ENCODE measurements at regions not wholly inside any gene's neighbourhood (a gene's known extent, or its start where the extent isn't known, plus 50 kb on each side); places are given as distances from the start of the nearest gene placed in this dataset.
"Not testable (repeated sequence)": the region's sequence is repeated elsewhere in the genome, so short reads cannot be mapped to it uniquely, and the experiment has no call there.

GRCh38 chr6:119760046-119760445 lies 410.5 kb upstream of the MAN1A1 start:
- H3K4me2 ChIP-seq (ENCODE audit: low read length): no peak overlapping the region
- H4K20me1 ChIP-seq (ENCODE audit: insufficient read depth, low read length): no peaks in the 10 kb centered on the region
- H3K27ac ChIP-seq (ENCODE audit: low read length): no peak overlapping the region
- no peak overlapping the region for H2AFZ ChIP-seq (ENCODE audit: low read depth, low read length)
- H3K79me2 ChIP-seq (ENCODE audit: low read length): no peaks in the 10 kb centered on the region
- no peak for TF ChIP-seq EZH2phosphoT487 (IDR thresholded peaks at IDR 0.05; ENCODE audit: low read depth)
- no peak overlapping the region for H3K4me3 ChIP-seq (ENCODE audit: low read length)
- no peaks in the 10 kb centered on the region for H3K9me3 ChIP-seq (ENCODE audit: insufficient read depth, low read length)
- no peak overlapping the region for H3K9ac ChIP-seq (ENCODE audit: low read length)
- no peaks in the 10 kb centered on the region for H3K4me1 ChIP-seq (ENCODE audit: low read length)
- H3K27me3 ChIP-seq (ENCODE audit: low read depth, low read length): no peaks in the 10 kb centered on the region
- no peaks in the 10 kb centered on the region for H3K36me3 ChIP-seq (replicated peaks; ENCODE audit: low read depth, low read length)

GRCh38 chr6:119758385-119758784 lies 408.8 kb upstream of the MAN1A1 start:
- Histone ChIP-seq H3K27ac (ENCODE audit: low read length) (no peak overlapping the region), H3K4me3 (ENCODE audit: low read length) (no peak overlapping the region), H2AFZ (ENCODE audit: low read depth, low read length) (no peak overlapping the region), H3K79me2 (ENCODE audit: low read length) (no peaks in the 10 kb centered on the region), H3K4me2 (ENCODE audit: low read length) (no peak overlapping the region), H3K36me3 (replicated peaks; ENCODE audit: low read depth, low read length) (no peaks in the 10 kb centered on the region), H4K20me1 (ENCODE audit: insufficient read depth, low read length) (no peaks in the 10 kb centered on the region), H3K9me3 (ENCODE audit: insufficient read depth, low read length) (no peaks in the 10 kb centered on the region), H3K4me1 (ENCODE audit: low read length) (no peaks in the 10 kb centered on the region), H3K27me3 (ENCODE audit: low read depth, low read length) (no peaks in the 10 kb centered on the region), H3K9ac (ENCODE audit: low read length) (no peak overlapping the region)
- no peak for TF ChIP-seq CTCF (IDR thresholded peaks at IDR 0.05; ENCODE audit: low read depth, low read length)
- TF ChIP-seq EZH2phosphoT487 (IDR thresholded peaks at IDR 0.05; ENCODE audit: low read depth): no peak

GRCh38 chr6:119757467-119757866 lies 407.9 kb upstream of the MAN1A1 start:
- Histone ChIP-seq H3K4me2 (ENCODE audit: low read length) (no peak overlapping the region), H3K27ac (ENCODE audit: low read length) (no peak overlapping the region), H2AFZ (ENCODE audit: low read depth, low read length) (no peak overlapping the region), H3K36me3 (replicated peaks; ENCODE audit: low read depth, low read length) (no peaks in the 10 kb centered on the region), H4K20me1 (ENCODE audit: insufficient read depth, low read length) (no peaks in the 10 kb centered on the region), H3K9me3 (ENCODE audit: insufficient read depth, low read length) (no peaks in the 10 kb centered on the region), H3K4me3 (ENCODE audit: low read length) (no peak overlapping the region), H3K79me2 (ENCODE audit: low read length) (no peaks in the 10 kb centered on the region), H3K9ac (ENCODE audit: low read length) (no peak overlapping the region), H3K4me1 (ENCODE audit: low read length) (no peaks in the 10 kb centered on the region), H3K27me3 (ENCODE audit: low read depth, low read length) (no peaks in the 10 kb centered on the region)
- TF ChIP-seq CTCF (IDR thresholded peaks at IDR 0.05; ENCODE audit: low read depth, low read length) (no peak), EZH2phosphoT487 (IDR thresholded peaks at IDR 0.05; ENCODE audit: low read depth) (no peak)

- Histone ChIP-seq H2AFZ (ENCODE audit: low read depth, low read length) (no peak overlapping the region), H3K27me3 (ENCODE audit: low read depth, low read length) (no peaks in the 10 kb centered on the region), H3K9me3 (ENCODE audit: insufficient read depth, low read length) (no peaks in the 10 kb centered on the region), H3K36me3 (replicated peaks; ENCODE audit: low read depth, low read length) (no peaks in the 10 kb centered on the region), H3K4me2 (ENCODE audit: low read length) (no peak overlapping the region), H3K27ac (ENCODE audit: low read length) (no peak overlapping the region), H3K79me2 (ENCODE audit: low read length) (no peaks in the 10 kb centered on the region), H3K4me1 (ENCODE audit: low read length) (no peaks in the 10 kb centered on the region), H4K20me1 (ENCODE audit: insufficient read depth, low read length) (no peaks in the 10 kb centered on the region), H3K9ac (ENCODE audit: low read length) (no peak overlapping the region), H3K4me3 (ENCODE audit: low read length) (no peak overlapping the region)
- TF ChIP-seq CTCF (IDR thresholded peaks at IDR 0.05; ENCODE audit: low read depth, low read length): no peak
- no peak for TF ChIP-seq EZH2phosphoT487 (IDR thresholded peaks at IDR 0.05; ENCODE audit: low read depth)
These were observed 399.8 kb upstream of the MAN1A1 start for GRCh38 chr6:119749335-119749734.

- H3K36me3 ChIP-seq (replicated peaks; ENCODE audit: low read depth, low read length); H2AFZ ChIP-seq (ENCODE audit: low read depth, low read length); H3K79me2 ChIP-seq (ENCODE audit: low read length); H3K9ac ChIP-seq (ENCODE audit: low read length); H3K27ac ChIP-seq (ENCODE audit: low read length); H4K20me1 ChIP-seq (ENCODE audit: insufficient read depth, low read length); H3K4me3 ChIP-seq (ENCODE audit: low read length); H3K27me3 ChIP-seq (ENCODE audit: low read depth, low read length); H3K4me2 ChIP-seq (ENCODE audit: low read length); H3K9me3 ChIP-seq (ENCODE audit: insufficient read depth, low read length); H3K4me1 ChIP-seq (ENCODE audit: low read length): not testable (repeated sequence)
These were observed 399.0 kb upstream of the MAN1A1 start for GRCh38 chr6:119748535-119748934.
